GM21723 (cell line): ENCODE measurements at regions not wholly inside any gene's neighbourhood (a gene's known extent, or its start where the extent isn't known, plus 50 kb on each side); places are given as distances from the start of the nearest gene placed in this dataset.
"Not testable (repeated sequence)": the region's sequence is repeated elsewhere in the genome, so short reads cannot be mapped to it uniquely, and the experiment has no call there.

ENCODE experiments used
- ATAC-seq: cut with Tn5 transposase; IDR thresholded peaks from one replicate; pipeline ENCODE4 v1.9.1; 2021; ENCODE audit warnings: mild to moderate bottlenecking, moderate library complexity; ENCODE audit not compliant: unreplicated experiment

DNA sequence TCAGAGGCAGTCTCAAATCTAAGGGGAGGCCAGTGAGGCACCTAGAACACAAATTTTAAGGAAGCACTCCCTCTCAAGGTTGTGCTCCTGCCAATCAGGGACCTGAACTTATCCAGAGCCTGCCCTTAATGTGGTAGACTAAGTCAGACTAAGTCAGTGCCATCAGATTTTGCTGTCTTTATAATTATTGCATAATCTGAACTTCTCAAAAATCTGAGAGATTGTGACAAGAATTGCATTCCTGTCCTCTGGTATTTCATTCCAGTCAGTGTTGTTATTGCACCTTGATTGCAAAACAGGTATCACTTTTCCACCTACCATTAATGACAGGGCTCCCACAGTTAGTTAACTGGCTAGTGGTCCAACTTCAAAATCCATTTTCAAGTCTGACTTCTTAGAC is 197.1 kb upstream of the HCN1 start:
- ATAC-seq = no peak

DNA sequence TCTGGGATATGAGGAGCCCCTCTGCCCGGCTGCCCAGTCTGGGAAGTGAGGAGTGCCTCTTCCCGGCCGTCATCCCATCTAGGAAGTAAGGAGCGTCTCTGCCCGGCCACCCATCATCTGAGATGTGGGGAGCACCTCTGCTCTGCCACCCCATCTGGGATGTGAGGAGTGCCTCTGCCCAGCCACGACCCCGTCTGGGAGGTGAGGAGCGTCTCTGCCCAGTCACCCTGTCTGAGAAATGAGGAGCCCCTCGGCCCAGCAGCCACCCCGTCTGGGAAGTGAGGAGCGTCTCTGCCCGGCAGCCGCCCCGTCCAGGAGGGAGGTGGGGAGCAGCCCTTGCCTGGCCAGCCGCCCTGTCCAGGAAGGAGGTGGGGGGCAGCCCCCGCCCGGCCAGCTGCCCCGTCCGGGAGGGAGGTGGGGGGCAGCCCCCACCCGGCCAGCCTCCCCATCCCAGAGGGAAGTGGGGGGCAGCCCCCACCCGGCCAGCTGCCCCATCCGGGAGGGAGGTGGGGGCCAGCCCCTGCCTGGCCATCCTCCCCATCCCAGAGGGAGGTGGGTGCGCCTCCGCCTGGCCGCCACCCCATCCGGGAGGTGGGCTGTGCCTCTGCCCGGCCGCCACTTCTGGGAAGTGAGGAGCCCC is 194.4 kb upstream of the HCN1 start:
- not testable (repeated sequence) for ATAC-seq

DNA sequence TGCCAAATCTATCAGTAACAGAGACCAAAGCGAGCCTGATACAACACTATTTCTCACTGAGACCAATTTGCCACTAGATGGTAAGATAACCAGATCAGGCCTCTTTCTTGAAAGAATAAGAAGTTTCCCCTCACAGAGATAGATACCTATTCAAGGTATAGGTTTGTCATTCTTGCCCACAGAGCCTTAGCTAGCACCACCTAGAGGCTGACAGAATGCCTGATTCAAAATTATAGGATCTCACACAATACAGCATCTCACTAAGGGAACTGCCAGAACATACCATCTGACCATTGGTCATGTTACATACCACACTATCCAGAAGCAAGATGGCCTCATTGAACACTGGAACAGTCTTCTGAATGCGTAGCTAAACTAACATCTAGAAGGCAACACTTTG is 166.6 kb upstream of the HCN1 start:
- ATAC-seq = no peak

DNA sequence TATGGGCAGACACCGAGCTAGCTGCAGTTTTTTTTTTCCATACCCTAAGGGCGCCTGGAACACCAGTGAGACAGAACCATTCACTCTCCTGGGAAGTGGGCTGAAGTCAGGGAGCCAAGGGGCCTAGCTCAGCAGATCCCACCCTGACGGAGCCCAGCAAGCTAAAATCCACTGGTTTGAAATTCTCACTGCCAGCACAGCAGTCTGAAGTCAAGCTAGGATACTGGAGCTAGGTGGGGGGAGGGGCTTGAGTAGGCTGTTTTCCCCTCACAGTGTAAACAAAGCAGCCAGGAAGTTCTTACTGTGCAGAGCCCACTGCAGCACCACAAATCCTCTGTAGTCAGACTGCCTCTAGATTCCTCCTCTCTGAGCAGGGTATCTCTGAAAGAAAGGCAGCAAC is 151.7 kb upstream of the HCN1 start:
- ATAC-seq = no peak

DNA sequence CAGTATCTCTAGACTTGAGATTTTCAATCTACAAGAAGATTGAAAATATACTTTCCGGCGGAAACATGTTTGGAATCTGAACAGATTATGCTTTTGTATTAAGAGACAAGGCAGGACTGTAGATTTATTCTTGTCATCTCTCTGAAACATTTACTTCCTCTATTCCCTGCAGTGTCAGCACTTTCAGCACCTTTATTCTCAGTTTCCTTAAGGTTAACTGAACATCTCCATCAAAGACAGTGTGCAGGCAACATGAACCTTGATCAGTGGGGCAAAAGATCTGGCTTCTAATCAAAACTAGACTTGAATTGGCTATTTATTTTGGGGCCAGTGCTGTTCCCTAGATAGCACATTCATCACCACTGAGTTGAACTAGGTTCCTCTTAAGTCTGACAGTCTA is 129.9 kb upstream of the HCN1 start:
- ATAC-seq = no peak

DNA sequence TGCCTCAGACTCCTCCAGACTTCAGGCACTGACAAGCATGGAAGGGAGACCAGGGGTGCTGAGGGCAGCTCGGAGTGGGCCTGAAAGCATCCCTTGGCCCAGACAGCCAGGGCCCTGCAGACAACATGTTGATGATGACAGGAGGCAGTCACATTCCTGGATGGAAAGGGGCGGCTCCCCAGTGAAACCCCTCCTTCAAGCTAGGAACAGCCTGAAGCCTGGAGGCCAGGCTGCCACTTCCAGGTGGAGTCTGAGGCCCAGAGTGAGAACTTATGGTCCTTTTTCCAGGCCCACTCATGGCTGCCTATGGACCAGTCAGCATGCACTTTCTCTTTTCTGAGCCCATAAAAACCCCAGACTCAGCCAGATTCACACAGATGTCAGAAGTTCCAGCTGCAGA is 104.2 kb upstream of the HCN1 start:
- ATAC-seq = no peak

DNA sequence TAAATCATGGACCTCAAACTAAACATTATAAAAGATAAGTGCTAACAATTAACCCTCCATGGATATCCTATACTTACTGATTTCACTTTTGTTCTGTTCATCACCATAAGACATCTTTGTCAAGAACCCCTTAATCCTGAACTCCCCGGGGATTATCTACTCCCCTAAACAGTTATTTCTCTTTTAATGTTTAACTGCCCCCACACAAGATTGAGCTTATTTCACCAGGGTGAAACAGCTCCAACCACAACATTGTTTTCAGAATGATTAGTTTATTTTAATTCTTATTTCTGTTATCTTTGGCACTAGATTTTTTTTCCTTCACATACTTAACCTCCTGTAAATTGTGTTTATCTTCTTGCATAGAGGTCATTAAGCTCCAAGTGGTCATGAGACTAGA is 103.2 kb upstream of the HCN1 start:
- ATAC-seq = no peak

DNA sequence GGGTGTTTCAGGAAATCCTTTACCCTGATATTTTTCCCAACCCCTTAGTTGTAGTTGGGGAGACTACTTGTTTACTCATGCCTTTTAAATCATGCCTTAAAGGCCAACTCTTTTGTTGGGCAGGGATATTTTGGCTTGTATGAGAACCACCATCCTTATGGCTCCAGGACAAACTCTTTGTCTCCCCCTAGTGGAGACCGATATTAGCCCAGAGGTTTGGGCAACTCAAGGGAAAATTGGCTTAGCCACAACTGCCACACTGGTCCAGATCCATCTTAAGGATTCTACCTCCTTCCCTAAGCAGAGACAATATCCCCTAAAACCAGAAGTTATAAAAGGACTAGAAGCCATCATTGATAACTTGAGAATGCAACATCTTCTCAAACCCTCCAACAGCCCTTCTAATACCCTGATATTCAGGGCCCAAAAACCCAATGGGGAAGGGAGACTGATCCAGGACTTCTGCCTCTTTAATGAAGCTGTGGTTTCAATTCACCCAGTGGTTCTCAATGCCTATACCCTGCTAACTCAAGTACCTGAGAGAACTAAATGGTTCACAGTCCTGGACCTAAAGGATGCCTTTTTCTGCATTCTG is 100.9 kb upstream of the HCN1 start:
- no peak for ATAC-seq

DNA sequence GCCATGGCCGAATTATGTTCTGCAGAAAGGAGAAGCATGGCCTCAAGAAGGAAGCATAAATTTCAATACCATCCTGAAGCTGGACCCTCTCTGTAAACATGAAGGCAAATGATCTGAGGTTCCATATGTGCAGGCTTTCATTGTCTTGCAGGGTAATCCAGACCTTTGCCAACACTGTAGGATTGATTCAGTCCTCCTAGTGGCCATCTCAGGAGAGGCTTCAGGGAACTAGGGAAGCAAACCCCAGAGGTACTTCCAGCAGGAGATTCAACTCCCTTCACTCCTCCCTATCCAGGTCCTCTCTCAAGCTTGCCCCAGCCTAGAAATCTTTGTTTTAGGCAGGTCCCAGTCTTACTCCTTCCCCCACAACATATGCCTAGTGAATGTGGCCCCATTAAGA is 99.3 kb upstream of the HCN1 start:
- ATAC-seq = no peak

DNA sequence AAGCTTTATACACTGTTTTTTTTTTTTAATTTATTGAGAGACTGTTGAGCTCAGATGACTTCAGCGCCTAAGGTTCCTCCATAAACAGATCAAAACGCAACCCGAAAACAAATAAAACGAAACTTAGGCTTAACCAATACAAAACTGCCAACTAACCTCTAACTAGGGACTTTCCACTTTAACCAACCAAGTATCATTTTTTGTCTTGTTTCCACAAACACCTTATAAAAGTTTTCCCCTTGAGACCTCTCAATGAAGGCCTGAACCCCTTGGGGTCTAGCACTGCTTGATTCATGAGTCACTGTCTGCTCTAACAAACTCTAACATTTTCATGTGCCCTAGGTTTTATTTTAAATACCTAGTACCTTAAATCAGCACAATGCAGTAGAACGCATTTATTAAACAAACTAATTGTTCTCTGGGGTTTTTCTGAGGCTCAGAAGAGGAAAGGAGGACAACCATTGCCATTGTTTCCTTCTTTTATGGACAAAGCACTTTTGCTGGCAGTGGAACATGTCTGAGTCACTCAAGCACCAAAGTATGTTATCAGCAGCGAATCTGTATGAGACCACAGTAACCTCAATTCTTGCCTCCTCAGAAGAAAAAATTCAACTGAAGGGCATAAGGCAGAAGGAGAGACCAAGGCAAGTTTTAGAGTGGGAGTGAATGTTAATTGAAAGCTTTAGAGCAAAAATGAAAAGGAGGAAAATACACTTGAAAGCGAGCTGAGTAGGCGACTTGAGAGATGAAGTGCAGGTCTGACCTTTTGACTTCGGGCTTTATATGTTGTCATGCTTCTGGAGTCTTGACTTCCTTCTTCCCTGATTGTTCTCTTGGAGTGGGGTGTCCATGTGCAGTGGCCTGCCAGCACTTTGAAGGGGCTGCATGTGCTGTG is 97.7 kb upstream of the HCN1 start:
- ATAC-seq = peak; percentile 87

DNA sequence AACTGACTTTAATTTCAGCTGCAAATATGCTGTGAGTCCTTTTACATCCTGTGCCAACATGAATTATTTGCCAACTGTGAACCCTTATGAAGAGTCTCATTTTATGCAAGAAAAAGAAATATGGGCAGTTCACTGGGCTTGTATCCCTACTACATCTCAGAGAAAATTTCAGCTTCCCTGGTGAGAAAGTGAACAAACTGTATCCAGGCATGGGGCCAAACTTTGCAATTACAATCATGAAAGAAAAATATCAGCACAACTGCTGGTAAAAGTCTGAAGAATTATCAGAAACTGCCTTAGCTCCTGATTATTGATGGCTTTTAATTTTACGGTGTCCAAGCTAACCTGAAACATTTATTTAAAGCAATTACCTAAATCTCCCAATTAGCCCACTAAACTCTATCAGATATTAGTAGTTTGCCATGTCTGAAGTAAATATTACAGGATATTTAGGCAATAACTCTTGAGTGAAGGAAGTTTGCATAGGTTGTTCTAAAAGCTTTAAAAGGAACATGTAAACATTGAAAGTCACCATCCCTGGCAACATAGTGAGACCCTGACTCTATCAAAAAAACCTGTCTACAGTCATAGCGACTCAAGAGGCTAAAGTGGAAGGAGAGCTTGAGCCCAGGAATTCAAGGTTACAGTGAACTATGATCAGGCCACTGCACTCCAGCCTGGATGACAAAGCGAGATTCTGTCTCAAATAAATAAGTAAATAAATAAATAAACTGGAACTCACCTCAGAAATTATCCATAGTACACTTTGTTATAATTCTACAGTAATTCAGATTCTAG is 83.9 kb upstream of the HCN1 start:
- no peak for ATAC-seq

DNA sequence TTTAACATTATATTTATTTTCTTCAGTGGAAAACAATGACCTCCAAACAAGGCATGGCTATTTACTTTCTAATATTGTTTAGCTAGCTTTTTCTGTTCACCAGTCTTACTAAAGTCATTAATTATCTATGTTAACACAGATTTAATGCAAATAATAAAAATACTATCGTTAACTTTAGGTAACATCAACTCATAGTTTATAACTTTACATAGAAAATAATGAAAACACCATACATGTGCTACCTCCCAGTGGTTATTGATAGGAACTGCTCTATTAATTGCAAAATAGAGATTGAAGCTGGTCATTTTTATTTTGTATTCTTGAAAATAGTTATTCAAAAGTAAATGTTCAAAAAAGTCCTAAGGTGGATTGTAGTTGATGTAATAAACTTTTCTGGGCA is 78.3 kb upstream of the HCN1 start:
- ATAC-seq = no peak

DNA sequence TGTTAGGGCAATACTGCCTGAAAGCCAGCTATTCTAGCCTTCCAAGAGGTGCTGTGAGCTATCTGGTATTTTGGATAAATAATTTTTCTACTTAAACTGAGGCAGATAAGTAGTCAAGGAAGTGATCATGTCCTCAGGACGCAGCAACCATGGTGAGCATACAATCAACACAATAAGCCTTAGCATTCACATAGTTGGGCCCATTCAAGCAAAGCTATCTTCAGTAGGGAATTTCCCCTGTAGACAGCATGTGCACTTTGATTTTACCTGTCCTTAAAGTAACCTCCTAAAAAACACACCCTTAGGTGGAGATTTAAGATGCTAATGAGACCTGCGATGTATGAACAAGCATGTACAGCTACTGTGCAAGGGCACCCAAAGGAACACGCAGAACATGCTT is 76.2 kb upstream of the HCN1 start:
- no peak for ATAC-seq

DNA sequence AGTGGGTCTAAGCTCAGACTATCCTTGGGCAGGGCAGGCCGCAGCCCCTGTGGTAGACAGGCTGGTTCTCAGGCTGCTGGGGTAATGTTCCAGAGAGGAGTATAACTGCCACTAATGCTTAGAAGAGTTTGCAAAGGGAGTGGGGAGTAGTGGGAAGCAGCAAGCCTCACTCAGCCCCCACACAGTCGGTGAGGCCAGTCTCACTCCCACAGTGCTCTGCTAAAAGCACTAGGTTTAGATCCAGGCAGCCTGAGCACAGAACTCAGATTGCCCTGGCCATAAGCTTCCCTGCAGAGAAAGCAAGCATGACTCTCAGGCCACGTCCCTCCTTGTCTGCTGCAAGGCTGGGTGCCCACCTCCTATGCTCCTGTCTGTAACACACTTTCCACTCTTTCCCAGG is 69.4 kb upstream of the HCN1 start:
- no peak for ATAC-seq

DNA sequence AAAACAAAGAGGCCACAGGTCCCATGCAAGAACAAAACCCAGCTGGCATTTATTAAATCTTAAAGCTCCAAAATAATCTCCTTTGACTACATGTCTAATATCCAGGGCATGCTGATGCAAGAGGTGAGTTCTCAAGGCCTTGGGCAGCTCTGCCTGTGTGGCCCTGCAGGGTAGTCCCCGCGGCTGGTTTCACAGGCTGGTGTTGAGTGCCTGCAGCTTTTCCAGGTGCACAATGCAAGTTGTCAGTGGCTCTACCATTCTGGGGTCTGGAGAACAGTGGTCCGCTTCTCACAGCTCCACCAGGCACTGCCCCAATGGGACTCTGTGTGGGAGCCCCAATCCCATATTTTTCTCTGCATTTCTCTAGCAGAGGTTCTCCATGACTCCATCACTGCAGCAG is 54.4 kb upstream of the HCN1 start:
- no peak for ATAC-seq

DNA sequence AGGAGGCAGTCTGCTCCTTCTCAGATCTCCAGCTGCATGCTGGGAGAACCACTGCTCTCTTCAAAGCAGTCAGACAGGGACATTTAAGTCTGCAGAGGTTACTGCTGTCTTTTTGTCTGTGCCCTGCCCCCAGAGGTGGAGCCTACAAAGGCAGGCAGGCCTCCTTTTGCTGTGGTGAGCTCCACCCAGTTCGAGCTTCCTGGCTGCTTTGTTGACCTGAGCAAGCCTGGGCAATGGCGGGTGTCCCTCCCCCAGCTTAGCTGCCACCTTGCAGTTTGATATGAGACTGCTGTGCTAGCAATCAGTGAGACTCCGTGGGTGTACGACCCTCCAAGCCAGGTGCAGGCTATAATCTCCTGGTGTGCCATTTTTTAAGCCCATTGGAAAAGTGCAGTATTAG is 52.3 kb upstream of the HCN1 start:
- not testable (repeated sequence) for ATAC-seq
